Inflammatory macrophage treated with lipopolysaccharide for 1 hour (primary cell): ENCODE measurements at regions not wholly inside any gene's neighbourhood (a gene's known extent, or its start where the extent isn't known, plus 50 kb on each side); places are given as distances from the start of the nearest gene placed in this dataset.

Source experiments
- DNase-seq, 2 donors: peaks; one replicate each; pipeline ENCODE4 v3.0.0-alpha.2; 2020 to 2022

- DNase-seq = no peak
These were observed 559.0 kb upstream of the DAB1 start for GRCh38 chr1:57982852-57983251.

- no peak for DNase-seq
These were observed 552.4 kb upstream of the DAB1 start for GRCh38 chr1:57976216-57976615.

- no peak for DNase-seq
These were observed 544.5 kb upstream of the DAB1 start for GRCh38 chr1:57968321-57968720.

- no peak for DNase-seq
These were observed 543.0 kb upstream of the DAB1 start for GRCh38 chr1:57966751-57967406.

GRCh38 chr1:57966340-57966739 is 542.5 kb upstream of the DAB1 start:
- no peak for DNase-seq

GRCh38 chr1:57963581-57963980 is 539.7 kb upstream of the DAB1 start:
- DNase-seq = no peak

GRCh38 chr1:57959531-57960241 is 535.8 kb upstream of the DAB1 start:
- no peak for DNase-seq

- no peak for DNase-seq
These were observed 533.7 kb upstream of the DAB1 start for GRCh38 chr1:57957576-57957975.

- no peak for DNase-seq
These were observed 527.5 kb upstream of the DAB1 start for GRCh38 chr1:57951390-57951789.

GRCh38 chr1:57949168-57949567 is 525.3 kb upstream of the DAB1 start:
- DNase-seq = no peak

- DNase-seq = no peak
These were observed 523.6 kb upstream of the DAB1 start for GRCh38 chr1:57947471-57947870.

- no peak for DNase-seq
These were observed 521.2 kb upstream of the DAB1 start for GRCh38 chr1:57945045-57945444.

- DNase-seq = no peak
These were observed 519.5 kb upstream of the DAB1 start for GRCh38 chr1:57943365-57943764.

GRCh38 chr1:57934745-57935144 is 510.9 kb upstream of the DAB1 start:
- DNase-seq = no peak

GRCh38 chr1:57927003-57927402 is 503.1 kb upstream of the DAB1 start:
- no peak for DNase-seq

- DNase-seq = no peak
These were observed 502.2 kb upstream of the DAB1 start for GRCh38 chr1:57926025-57926552.

GRCh38 chr1:57925226-57925625 is 501.4 kb upstream of the DAB1 start:
- DNase-seq = no peak

- DNase-seq = no peak
These were observed 498.3 kb upstream of the DAB1 start for GRCh38 chr1:57922130-57922529.

- DNase-seq = no peak
These were observed 492.2 kb upstream of the DAB1 start for GRCh38 chr1:57916041-57916440.

GRCh38 chr1:57911427-57911826 is 487.6 kb upstream of the DAB1 start:
- no peak for DNase-seq

- no peak for DNase-seq
These were observed 486.9 kb upstream of the DAB1 start for GRCh38 chr1:57910782-57911181.

GRCh38 chr1:57910305-57910704 is 486.4 kb upstream of the DAB1 start:
- DNase-seq = no peak

GRCh38 chr1:57908147-57908890 is 484.5 kb upstream of the DAB1 start:
- no peak for DNase-seq
